HG02938 (cell line): ENCODE measurements at regions not wholly inside any gene's neighbourhood (a gene's known extent, or its start where the extent isn't known, plus 50 kb on each side); places are given as distances from the start of the nearest gene placed in this dataset.
"Not testable (repeated sequence)": the region's sequence is repeated elsewhere in the genome, so short reads cannot be mapped to it uniquely, and the experiment has no call there.

Experiments used
- ATAC-seq: cut with Tn5 transposase; IDR thresholded peaks from one replicate; pipeline ENCODE4 v1.9.1; 2021; ENCODE audit warnings: mild to moderate bottlenecking, moderate library complexity; ENCODE audit not compliant: unreplicated experiment

DNA sequence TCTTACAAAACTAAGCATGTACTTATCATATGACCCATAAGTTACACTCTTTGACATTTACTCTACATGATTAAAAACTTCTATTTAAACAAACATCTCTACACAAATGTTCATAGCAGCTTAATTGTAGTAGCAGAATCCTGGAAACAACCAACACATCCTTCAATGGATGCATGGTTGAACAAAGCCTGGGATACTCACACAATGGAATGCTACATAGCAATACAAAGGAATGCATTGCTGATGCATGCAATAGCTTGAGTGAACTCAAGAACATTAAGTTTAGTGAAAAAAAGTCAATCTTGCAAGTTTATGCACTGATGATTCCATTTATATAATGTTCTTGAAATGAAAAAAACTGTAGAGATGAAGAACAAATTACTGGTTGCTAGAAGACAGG is 686.9 kb downstream of the LRRIQ3 start:
- no peak for ATAC-seq

DNA sequence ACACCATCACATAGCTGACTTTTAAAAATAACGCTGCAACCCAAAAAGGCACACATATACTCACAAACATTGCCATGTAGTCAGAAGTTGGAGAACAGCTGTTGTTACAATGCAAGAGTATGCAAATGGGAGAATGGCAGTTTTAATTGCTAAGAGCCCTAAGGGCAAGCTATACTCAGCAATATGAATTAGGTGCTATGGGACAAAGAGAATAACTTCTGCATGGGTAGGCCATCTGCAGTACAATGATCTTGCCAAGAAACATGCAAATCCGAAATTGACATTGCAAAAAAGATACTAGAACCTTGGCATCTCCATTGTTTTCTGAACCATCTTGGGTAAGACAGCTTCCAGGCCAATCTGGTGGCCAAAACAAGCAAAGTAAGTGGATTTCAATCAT is 697.8 kb downstream of the LRRIQ3 start:
- ATAC-seq = no peak

DNA sequence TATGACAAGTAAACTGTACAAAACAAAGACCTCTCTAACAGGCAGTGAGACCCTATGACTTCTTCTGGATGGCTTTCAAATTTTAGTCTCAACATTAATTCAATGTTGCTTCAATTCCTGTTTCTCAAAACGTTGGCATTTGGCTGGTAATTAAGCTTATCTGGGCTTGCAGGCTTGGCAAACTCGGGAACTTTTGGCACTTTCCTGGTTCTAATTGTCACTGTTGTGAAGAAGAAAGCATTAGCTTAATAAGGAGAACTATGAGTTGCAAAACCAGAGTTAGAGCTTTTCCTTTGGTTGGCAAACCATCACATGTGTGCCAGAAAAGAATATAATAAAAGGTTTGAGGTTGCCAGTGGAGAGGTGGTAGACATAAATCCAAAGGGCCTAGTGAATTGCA is 698.3 kb downstream of the LRRIQ3 start:
- no peak for ATAC-seq

DNA sequence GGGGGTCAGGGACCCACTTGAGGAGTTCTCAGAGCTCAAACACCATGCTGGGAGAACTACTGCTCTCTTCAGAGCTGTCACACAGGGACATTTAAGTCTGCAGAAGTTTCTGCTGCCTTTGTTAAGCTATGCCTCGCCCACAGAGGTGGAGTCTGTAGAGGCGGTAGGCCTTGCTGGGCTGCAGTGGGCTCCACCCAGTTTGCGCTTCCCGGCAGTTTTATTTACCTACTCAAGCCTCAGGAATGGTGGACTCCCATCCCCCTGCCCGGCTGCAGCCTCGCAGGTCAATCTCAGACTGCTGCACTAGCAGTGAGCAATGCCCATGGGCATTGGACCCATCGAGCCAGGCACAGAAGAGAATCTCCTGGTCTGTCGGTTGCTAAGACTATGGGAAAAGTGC is 706.4 kb downstream of the LRRIQ3 start:
- no peak for ATAC-seq

DNA sequence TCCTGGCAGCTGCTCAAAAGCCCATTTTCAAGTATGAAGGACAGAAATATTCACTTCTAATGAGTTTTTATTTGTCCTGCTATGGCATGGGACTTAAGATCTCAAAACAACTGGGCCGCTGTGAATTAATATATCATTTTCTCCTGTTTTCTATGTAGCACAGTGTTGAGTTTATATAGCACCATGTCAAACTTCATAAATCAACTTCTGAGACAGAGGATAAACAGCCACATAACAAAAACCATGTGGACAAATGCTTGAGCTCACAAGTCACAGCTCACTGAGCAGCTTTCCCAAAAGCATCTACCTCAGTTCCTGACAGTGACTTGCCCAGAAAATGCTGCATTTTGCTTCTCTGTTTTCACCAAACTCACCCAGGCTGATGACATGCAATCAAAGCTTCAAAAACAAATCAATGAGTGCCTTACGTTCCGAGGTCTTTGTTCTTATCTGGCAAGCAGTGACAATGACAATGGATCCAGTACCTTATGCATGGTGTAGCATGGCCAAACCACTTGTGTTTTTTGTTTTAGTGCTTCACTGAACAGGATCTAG is 722.6 kb downstream of the LRRIQ3 start:
- ATAC-seq = no peak

DNA sequence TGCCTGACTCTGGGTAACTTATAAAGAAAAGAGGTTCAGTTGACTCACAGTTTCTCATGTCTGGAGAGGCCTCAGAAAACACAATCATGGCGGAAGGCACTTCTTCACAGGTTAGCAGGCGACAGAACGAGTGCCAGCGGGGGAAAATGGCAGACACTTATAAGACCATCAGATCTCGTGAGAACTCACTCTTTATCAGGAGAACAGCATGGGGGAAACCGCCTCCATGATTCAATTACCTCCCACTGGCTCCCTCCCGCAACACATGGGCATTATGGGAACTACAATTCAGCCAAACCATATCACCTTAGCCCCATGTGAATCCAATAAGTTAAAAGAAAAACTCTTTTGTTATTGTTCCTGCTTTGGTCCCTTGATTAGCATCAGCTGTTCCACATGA is 725.2 kb downstream of the LRRIQ3 start:
- no peak for ATAC-seq

DNA sequence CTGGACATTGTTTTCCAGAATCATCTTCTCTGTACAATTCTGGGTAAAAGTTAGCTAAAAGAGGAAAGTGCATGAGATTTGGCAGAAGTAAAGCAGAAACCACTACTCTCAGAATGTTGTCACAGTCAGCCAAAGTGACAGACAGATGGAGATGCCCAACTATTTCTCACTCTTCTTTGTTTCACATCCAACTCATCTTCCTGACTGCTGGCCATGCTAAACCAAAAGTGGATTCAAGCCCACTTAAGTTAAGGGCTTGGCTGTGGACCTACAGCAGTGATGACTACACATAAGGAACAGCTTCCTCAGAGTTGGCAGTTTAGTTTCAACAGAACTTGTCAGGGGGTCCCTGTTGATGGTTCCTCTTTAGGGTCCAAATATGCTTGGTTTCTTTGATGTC is 730.2 kb downstream of the LRRIQ3 start:
- ATAC-seq = no peak

DNA sequence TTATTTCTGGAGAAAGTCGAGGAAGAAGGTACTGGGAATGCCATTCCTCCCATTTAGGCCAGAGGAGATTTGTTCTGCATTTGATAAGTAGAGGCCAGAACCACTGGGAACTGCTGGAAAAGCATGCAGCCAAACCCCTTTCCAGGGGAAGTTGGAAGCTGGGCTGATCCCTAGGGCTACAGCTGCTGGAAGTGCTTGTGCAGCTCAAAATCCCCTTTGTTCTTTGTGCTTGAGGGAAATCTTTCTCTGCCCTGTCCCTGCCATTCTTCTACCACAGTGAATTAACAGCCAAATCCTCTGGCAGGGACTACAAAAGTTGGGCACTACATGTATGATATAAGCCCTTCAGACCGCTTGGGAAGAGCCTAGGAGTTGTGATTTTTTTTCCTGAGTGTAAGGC is 734.1 kb downstream of the LRRIQ3 start:
- no peak for ATAC-seq

DNA sequence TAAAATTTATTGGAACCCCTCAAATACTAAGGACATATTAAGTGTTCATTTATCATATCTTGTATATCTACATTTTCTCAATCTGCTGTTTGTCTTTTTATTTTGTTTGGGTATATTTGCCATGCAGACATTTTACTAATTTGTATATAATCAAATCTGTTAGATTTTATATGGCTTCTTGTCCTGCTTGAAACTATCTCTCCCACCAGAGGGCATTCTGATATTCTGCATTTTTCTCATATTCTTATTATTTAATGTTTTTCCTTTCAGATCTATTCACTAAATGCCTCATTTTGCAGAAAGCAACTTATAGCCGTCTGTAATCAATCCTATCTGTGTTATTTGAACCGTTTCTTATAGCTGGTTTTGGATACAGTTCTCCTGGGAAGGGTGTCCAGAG is 745.5 kb downstream of the LRRIQ3 start:
- ATAC-seq = no peak

DNA sequence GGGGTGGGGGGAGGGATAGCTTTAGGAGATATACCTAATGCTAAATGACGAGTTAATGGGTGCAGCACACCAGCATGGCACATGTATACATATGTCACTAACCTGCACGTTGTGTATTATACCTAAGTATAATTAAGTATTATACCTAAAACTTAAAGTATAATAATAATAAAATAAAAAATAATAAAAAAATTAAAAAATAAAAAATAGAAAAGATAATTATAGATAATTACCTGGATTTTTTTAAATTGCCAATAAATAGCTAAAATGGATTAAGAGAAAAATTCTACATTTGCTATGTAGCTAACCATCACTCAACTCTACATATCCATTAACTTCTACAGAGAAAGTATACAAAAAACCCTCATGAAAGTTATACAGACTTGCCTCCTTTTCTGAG is 747.3 kb downstream of the LRRIQ3 start:
- not testable (repeated sequence) for ATAC-seq

DNA sequence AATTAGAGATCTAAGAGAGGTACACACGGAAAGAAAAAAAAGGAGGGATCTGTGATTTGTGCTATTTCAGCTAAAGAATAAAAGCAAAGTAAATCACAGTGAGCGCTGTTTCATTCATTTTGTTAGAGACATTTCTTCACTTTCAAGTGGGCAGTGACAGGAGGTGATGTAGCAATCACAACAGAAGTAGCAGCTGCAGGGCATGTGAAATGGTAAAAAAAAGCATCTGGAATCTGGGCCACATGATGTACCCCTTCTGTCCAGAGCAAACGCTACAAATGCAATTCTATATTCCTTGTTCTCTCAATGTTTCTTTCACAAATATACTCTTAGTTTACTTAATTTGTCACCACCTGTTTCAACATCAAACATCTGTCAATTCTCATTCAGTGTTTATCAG is 786.5 kb downstream of the LRRIQ3 start:
- no peak for ATAC-seq

DNA sequence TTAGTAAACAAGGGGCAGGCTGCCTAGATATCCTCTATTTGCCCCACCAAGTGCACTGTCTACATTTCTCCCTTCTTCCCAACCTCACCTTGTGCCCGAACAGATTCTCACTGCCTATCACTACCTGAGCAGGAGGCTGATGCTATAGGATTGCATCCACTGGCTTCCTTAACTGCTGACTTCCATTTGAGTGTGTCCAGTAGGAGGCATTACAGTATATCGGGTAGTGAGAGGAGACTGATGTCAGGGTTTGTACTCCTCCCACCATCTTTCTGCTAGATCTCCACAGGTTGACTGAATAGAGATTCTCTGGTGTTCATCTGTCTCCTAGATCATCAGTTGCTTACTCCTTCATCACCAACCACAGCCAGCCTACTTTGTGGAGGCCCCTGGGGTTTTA is 796.3 kb downstream of the LRRIQ3 start:
- ATAC-seq = no peak

DNA sequence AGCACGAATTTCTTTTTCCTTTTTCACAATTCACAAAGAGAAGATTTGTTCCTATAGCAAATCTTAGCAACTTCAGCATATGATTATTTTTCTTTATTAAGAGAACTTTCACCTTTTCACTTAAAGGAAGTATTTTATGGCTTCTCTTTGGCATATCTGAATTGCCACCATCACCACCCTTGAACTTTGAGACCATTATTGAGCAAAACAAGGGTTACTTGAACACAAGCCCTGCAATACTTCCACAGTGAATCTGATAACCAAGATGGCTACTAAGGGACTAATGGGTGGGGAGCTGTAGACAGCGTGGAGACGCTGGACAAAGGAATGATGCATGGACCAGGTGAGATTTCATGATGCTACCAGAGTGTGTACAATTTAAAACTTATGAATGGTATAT is 815.0 kb downstream of the LRRIQ3 start:
- no peak for ATAC-seq

DNA sequence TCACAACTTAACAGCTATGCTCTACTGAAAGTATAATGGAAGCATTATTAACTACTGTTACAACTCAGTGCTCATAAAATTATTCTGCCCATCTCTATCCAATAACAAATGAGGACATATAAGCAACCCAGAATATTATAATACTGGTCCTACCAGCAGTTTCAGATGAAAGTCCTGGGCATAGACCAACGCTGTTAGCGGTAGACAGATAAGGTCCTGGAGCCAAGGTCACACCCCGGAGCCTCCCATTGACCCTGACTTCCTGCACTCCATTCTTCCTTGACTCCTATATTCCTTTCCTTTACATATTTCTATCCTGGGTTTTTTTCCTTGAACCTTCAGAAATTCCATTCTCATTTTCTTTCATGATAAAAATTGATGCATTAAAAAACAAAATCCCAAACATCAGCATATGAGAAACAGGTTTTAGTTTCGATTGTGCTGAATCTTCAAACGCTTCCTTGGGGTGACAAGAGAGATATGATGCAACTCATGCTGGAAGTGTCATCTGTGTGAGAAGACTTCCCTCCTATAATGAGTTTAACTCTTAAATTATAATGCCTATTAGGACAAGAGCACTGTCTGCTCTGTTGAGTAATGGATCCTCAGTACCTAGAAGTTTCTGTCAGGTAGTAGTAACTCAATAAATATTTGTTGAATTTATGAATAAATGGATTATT is 831.1 kb downstream of the LRRIQ3 start:
- no peak for ATAC-seq

DNA sequence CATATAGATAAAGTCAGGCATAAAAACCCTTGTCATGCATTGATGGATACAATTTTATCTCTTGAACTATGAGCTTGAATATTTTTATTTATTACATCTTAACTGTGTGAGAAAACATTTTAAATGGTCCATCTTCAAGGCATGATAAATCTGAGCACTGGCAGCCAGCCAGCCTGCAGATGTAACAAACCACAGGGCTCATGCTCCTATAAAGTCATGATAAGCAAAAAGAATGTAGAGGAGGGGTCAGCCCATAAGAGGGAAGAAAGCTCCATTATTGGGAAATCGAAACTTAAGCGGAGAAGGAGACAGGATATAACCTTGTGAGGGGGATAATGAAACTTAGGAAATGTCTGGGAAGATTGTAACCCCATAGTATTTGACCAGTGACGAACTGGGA is 839.0 kb downstream of the LRRIQ3 start:
- no peak for ATAC-seq

DNA sequence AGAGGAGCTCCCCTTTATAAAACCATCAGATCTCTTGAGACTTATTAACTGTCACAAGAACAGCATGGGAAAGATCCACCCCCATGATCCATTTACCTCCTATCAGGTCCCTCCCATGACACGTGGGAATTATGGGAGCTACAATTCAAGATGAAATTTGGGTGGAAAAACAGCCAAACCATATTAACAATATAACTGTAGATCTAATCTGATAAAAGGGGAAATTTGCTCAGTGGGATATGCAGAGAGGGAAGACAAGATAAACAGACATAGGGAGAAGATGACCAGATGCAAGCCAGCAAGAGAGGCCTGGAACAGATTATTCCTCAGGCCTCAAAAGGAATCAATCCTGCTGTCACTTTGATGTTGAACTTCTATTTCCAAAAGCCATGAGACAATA is 841.5 kb downstream of the LRRIQ3 start:
- ATAC-seq = no peak

DNA sequence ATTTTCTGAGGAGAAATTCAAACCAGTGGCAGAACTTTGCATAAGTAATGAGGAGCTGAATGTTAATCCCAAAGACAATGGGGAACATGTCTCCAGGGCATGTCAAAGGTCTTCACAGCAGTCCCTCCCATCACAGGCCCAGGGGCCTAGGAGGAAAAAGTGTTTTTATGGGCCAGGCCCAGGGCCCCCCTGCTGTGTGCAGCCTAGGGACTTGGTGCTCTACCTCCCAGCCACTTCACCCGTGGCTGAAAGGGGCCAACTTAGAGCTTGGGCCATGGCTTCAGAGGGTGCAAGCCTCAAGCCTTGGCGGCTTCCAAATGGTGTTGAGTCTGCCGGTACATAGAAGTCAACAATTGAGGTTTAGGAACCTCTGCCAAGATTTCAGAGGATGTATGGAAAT is 854.0 kb downstream of the LRRIQ3 start:
- ATAC-seq = no peak

DNA sequence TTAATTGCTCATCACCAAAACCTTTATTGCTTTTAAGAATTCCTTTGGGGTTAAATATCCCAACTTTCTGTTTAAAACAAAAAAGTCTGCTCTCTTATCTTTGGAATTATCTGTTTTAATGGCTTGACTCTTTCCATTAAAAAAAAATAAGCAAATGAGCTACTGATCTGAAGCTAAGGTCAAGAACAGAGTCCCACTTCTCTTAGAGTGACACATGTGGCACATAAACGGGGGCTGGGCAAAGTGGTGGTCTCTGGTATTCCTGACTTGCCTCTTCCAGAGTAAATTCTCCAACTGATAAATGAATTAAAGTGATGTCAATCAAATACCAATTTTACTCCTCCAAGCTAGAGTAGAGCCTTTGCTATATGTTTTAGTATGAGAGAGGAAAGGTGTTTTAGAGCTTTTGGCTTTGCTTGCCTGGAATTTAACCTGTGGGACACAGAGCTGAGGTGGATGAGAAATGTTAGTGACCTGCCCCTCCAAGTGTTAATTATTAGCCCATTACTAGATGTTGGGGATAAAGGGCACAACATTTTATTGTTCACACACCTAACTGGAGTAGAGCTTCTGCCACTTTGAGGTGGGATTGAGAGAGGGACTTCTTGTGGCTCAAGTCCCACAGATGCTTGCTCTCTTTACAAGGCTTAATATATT is 864.0 kb downstream of the LRRIQ3 start:
- ATAC-seq = no peak

DNA sequence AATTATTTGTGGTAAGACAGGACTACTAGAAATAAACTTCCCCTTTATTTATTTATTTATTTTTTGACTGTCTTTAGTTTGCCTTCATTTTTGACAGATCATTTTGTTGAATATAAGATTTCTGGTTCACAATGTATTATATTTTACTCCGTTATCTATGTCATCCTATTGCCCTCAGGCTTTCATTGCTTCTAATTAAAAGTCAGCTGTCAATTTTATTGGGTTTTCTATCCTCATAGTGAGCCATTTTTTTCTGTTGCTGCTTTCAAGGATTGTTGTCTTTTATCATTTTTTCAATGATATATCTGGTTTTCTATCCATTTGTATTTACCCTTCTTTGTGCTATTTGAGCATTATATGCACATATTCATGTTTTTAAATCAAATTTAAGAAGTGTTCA is 866.2 kb downstream of the LRRIQ3 start:
- no peak for ATAC-seq

DNA sequence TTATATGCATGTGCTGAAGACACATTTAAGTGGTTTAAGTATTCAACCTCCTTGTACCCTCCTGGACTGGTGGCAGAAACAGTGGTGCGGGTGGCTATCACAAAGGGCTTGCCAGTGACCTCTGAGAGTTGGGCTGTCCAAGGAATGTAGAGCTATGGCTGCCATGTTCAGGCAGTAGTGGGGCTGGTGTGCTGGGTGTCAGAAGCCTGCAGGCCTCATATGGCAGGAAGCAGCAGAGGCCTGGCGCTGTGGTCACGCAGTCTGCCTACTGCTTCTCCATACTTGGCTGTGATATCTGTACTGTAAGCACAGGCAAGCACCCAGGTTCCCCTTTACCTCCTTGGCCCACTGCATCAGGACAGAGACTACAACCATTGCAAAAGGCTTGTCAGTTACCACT is 870.0 kb downstream of the LRRIQ3 start:
- no peak for ATAC-seq

DNA sequence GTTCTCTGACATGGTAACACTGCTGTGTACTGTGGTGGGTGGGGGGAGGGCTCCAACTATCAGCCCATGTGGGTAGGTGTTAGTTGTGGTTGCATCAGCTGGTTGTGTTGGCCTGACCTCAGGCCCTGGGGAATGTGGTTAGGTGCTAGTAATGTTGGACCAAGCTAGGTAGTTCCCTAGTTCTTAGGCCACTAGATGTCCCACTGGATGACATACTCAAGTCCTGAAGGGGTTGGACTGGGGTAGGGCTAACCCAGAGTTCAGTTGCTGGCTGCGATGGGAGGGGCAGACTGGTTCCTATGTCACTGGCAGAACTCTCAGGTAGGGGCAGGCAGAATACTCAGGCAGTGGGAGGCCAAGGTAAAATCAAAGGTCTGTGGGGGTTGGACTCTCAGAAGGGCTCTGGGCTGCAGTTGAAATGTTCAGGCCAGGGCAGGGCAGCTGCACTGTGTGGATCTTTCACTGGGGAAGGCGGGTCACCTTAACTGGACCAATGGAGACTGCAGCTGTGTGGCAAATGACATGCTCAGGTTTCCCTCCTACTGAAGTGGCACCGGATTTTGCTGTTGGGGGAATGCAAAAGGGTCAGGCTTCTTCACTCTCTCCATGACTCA is 870.7 kb downstream of the LRRIQ3 start:
- ATAC-seq = no peak

DNA sequence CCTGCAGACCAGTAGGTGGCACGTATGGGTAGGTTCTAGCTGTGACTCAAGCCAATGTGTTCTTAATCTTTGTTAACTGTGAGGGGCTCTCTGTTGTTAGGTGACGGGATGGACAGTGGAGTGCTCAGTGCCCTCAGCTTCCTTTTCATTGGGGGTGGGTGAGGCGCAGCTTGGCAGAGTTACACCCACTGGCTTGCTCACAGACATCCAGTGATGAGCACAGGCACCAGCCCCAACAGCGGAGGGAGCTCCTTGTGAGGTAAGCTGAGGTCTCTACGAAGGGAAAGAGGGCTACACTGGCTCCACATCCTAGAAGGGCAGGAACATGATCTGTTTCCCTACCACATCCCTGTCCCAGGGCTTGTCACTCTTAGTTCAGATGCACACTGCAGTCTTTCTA is 871.3 kb downstream of the LRRIQ3 start:
- ATAC-seq = no peak
